Small intestine (tissue), 7 donors: ENCODE measurements at regions not wholly inside any gene's neighbourhood (a gene's known extent, or its start where the extent isn't known, plus 50 kb on each side); places are given as distances from the start of the nearest gene placed in this dataset.
"Not testable (repeated sequence)": the region's sequence is repeated elsewhere in the genome, so short reads cannot be mapped to it uniquely, and the experiment has no call there.

Source experiments
- DNase-seq, 2 donors: peaks; one replicate each; pipeline versions ENCODE4 v3.0.0 to v3.0.0-alpha.2; 2013
- FAIRE-seq: peaks from 2 replicates; lab custom pipeline; 2012; peaks lifted over from hg19 to GRCh38; lab: Jason Lieb, UNC
- H3K27ac ChIP-seq, 3 donors: one replicate each; pipeline ENCODE4 v1.5.1; 2013; ENCODE audit warnings: low read length in 2 of 3, mild to moderate bottlenecking in 2 of 3, control low read depth in 1 of 3, inconsistent platforms in 1 of 3, low read depth in 1 of 3, moderate library complexity in 1 of 3
- H3K27me3 ChIP-seq, 3 donors: one replicate each; pipeline ENCODE4 v1.6.1; 2013; ENCODE audit warnings: low read length in 3 of 3, inconsistent platforms in 1 of 3; ENCODE audit not compliant: control insufficient read depth in 3 of 3, insufficient read depth in 3 of 3
- H3K36me3 ChIP-seq, 3 donors: one replicate each; pipeline ENCODE4 v1.6.1; 2013; ENCODE audit warnings: low read length in 3 of 3, inconsistent platforms in 1 of 3, low read depth in 1 of 3, mild to moderate bottlenecking in 1 of 3, moderate library complexity in 1 of 3; ENCODE audit not compliant: control insufficient read depth in 3 of 3, insufficient read depth in 2 of 3
- H3K4me1 ChIP-seq, 3 donors: one replicate each; pipeline ENCODE4 v1.6.1; 2013; ENCODE audit warnings: low read length in 2 of 3, inconsistent platforms in 1 of 3, low read depth in 1 of 3, mild to moderate bottlenecking in 1 of 3, moderate library complexity in 1 of 3; ENCODE audit not compliant: control insufficient read depth in 3 of 3, insufficient read depth in 2 of 3
- H3K4me3 ChIP-seq, 3 donors: one replicate each; pipeline ENCODE4 v1.5.1; 2013; ENCODE audit warnings: low read length in 3 of 3, control low read depth in 1 of 3, inconsistent platforms in 1 of 3, low read depth in 1 of 3, mild to moderate bottlenecking in 1 of 3, moderate library complexity in 1 of 3
- H3K9me3 ChIP-seq, 2 donors: one replicate each; pipeline ENCODE4 v1.6.1; 2013; ENCODE audit warnings: low read depth in 1 of 2, low read length in 1 of 2; ENCODE audit not compliant: control insufficient read depth in 2 of 2, insufficient read depth in 1 of 2
- WGBS, 3 donors: extraction: QIAGEN DNeasy Blood & Tissue Kit; methylation state at CpG; one replicate each; pipeline ENCODE4 v1.1.7; 2013; 5-methylcytosine and 5-hydroxymethylcytosine counted together
- donor health status: healthy with polysubstance abuse.
- donor health status: control.
- donor health status: control.
- donor health status: Bipolar disorder and iron deficiency.
- donor health status: healthy.

DNA sequence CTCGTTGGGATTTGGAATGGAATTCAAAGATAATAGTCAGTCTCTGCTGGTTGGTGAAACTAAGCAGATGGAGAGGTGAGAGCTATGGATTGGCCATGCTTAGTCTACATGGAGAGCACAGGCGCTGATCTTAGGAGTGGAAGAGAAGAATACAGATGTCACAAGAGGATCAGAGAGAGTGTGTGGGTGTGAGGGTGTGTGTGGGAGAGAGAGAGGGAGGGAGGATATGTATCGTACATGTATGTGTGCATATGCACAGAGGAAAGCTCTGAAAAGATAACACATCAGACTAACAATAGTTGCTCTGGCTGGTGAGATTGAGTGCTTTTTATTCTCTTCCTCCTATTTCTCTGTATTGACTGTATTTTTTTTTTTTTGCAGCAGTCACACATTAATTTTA lies 686.2 kb upstream of the TBX3 start:
- peaks cover 0 to 7% of the 10 kb centered on the region in 2 donors for H3K9me3 ChIP-seq
- no peaks in the 10 kb centered on the region for H3K36me3 ChIP-seq
- H3K27ac ChIP-seq: no peak overlapping the region
- peaks cover 0 to 16% (median 2%) of the 10 kb centered on the region in 3 donors for H3K4me1 ChIP-seq
- 76 to 82% (median 78%) methylated on average over 3 of the region's 3 CpGs for WGBS, 3 donors
- H3K4me3 ChIP-seq: no peak overlapping the region
- DNase-seq (no peak), FAIRE-seq (no peak)
- H3K27me3 ChIP-seq: no peaks in the 10 kb centered on the region

DNA sequence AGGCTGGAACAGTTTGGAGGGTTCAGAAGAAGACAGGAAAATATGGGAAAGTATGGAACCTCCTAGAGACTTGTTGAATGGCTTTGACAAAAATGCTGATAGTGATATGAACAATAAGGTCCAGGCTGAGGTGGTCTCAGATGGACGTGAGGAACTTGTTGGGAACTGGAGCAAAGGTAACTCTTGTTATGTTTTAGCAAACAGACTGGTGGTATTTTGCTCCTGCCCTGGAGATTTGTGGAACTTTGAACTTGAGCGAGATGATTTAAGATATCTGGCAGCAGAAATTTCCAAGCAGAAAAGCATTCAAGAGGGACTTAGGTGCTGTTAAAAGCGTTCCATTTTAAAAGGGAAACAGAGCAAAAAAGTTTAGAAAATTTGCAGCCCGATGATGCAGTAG lies 682.3 kb upstream of the TBX3 start:
- not testable (repeated sequence) for FAIRE-seq, H3K36me3 ChIP-seq, DNase-seq, H3K27me3 ChIP-seq, H3K9me3 ChIP-seq, H3K27ac ChIP-seq, H3K4me3 ChIP-seq
- WGBS, 3 donors: 66 to 73% (median 66%) methylated on average over 4 of the region's 4 CpGs
- H3K4me1 ChIP-seq: peaks cover 0 to 21% (median 4%) of the 10 kb centered on the region in 3 donors

- DNase-seq, H3K9me3 ChIP-seq, H3K36me3 ChIP-seq, H3K4me3 ChIP-seq, FAIRE-seq, H3K27ac ChIP-seq, H3K27me3 ChIP-seq: not testable (repeated sequence)
- 81 to 91% (median 88%) methylated on average over 4 of the region's 4 CpGs for WGBS, 3 donors
- H3K4me1 ChIP-seq: peaks cover 0 to 21% (median 4%) of the 10 kb centered on the region in 3 donors
Observed at GRCh38 chr12:115365765-115366164, 681.8 kb upstream of the TBX3 start.

DNA sequence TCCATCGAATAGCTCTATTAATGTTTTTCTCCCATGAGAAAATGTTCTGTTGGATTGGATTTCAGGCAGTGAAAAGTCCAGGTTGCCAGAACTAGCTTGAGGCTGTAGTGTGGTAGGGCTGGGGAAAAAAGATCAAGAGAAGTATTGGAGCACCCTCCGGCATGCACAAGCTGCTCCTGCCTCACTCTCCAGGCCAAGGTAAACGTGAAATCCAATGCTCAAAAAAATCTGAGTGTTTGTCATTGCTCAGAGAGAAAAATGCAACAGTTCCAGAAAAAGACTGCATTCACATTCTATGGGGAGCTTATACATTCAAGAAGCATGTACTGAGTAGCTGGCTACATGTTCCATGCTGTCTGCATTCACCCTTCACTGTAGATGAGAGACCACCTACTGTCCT lies 680.9 kb upstream of the TBX3 start:
- Histone ChIP-seq H3K4me3 (no peak overlapping the region), H3K27me3 (no peaks in the 10 kb centered on the region), H3K9me3 (peaks cover 0 to 7% of the 10 kb centered on the region in 2 donors), H3K4me1 (peaks cover 0 to 21% (median 4%) of the 10 kb centered on the region in 3 donors), H3K27ac (no peak overlapping the region), H3K36me3 (no peaks in the 10 kb centered on the region)
- FAIRE-seq (no peak), DNase-seq (no peak)
- WGBS, 3 donors: 43 to 59% (median 55%) methylated on average over 3 of the region's 3 CpGs

GRCh38 chr12:115362339-115362976 lies 678.5 kb upstream of the TBX3 start:
- Histone ChIP-seq H3K9me3 (peaks cover 0 to 4% of the 10 kb centered on the region in 2 donors), H3K27ac (no peak overlapping the region), H3K4me3 (no peak overlapping the region), H3K36me3 (no peaks in the 10 kb centered on the region), H3K27me3 (no peaks in the 10 kb centered on the region), H3K4me1 (peaks cover 0 to 18% (median 4%) of the 10 kb centered on the region in 3 donors)
- FAIRE-seq (no peak), DNase-seq (no peak)
- 74 to 85% (median 83%) methylated on average over 4 of the region's 4 CpGs for WGBS, 3 donors

GRCh38 chr12:115357681-115358080 lies 673.7 kb upstream of the TBX3 start:
- Histone ChIP-seq H3K36me3 (no peaks in the 10 kb centered on the region), H3K4me3 (no peak overlapping the region), H3K27me3 (no peaks in the 10 kb centered on the region), H3K9me3 (no peaks in the 10 kb centered on the region), H3K4me1 (peaks cover 0 to 5% (median 0%) of the 10 kb centered on the region in 3 donors), H3K27ac (no peak overlapping the region)
- 90 to 94% (median 92%) methylated on average over 12 of the region's 12 CpGs for WGBS, 3 donors
- DNase-seq: no peak
- FAIRE-seq: no peak

GRCh38 chr12:115355301-115355700 lies 671.3 kb upstream of the TBX3 start:
- FAIRE-seq (no peak), DNase-seq (no peak)
- Histone ChIP-seq H3K4me1 (peaks cover 0 to 5% (median 0%) of the 10 kb centered on the region in 3 donors), H3K27me3 (no peaks in the 10 kb centered on the region), H3K36me3 (no peaks in the 10 kb centered on the region), H3K9me3 (no peaks in the 10 kb centered on the region), H3K4me3 (no peak overlapping the region), H3K27ac (no peak overlapping the region)
- 73 to 94% (median 83%) methylated on average over 2 of the region's 2 CpGs for WGBS, 3 donors

- WGBS, 3 donors: 10 to 39% (median 20%) methylated on average over 6 of the region's 6 CpGs
- peak overlapping the region; percentile 46 to 80 (median 71) for H3K27ac ChIP-seq
Observed at GRCh38 chr12:115354007-115354890, 670.3 kb upstream of the TBX3 start.

More at GRCh38 chr12:115354007-115354890, 670.3 kb upstream of the TBX3 start:
- FAIRE-seq (no peak), DNase-seq (peak; percentile 71 to 90)
- Histone ChIP-seq H3K9me3 (no peaks in the 10 kb centered on the region), H3K27me3 (no peaks in the 10 kb centered on the region), H3K36me3 (no peaks in the 10 kb centered on the region), H3K4me3 (peak overlapping the region in 2 of 3 donors; percentile 14 to 36), H3K4me1 (peaks cover 0 to 5% (median 0%) of the 10 kb centered on the region in 3 donors)
